Cardiac fibroblast (primary cell): ENCODE measurements at regions not wholly inside any gene's neighbourhood (a gene's known extent, or its start where the extent isn't known, plus 50 kb on each side); places are given as distances from the start of the nearest gene placed in this dataset.

Source experiments
- DNase-seq, 2 donors: peaks; one replicate each; pipeline versions ENCODE4 v3.0.0 to v3.0.0-alpha.2; 2010; ENCODE audit warnings: low read depth in 2 of 2
- H3K4me3 ChIP-seq, 2 donors: replicated peaks in 1 of 2; 1 replicate in 1 of 2; 2 replicates in 1 of 2; pipeline ENCODE4 v1.5.1; 2011; ENCODE audit warnings: low read depth in 2 of 2, low read length in 2 of 2, mild to moderate bottlenecking in 2 of 2, moderate library complexity in 1 of 2
- CTCF ChIP-seq: IDR thresholded peaks from one replicate; pipeline ENCODE4 v1.5.1; 2011; ENCODE audit warnings: low read depth, mild to moderate bottlenecking, low read length, inconsistent platforms

DNA sequence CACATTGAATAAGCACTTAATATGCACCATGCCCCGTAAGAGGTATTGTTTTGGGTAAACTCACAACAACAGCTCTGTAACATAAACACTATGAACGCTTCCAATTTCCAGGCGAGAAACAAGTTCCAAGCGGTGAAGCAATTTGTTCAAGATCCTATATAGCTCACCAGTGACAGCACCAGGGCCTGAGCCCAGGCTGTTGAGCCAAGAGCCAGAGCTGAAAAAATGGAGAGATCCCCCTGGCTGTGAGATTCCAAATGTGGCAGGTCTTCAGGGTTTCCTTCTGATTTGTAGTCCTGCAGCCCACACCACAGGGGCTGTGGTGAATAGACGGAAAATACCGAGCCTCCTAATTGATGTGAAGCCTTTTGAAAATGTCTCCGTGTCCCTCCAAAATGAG, 268.0 kb upstream of the KIRREL3 start:
- no peak overlapping the region for H3K4me3 ChIP-seq
- no peak for TF ChIP-seq CTCF
- DNase-seq = no peak

GRCh38 chr11:127259102-127259501, 258.5 kb upstream of the KIRREL3 start:
- no peak overlapping the region for H3K4me3 ChIP-seq
- TF ChIP-seq CTCF = no peak
- no peak for DNase-seq

DNA sequence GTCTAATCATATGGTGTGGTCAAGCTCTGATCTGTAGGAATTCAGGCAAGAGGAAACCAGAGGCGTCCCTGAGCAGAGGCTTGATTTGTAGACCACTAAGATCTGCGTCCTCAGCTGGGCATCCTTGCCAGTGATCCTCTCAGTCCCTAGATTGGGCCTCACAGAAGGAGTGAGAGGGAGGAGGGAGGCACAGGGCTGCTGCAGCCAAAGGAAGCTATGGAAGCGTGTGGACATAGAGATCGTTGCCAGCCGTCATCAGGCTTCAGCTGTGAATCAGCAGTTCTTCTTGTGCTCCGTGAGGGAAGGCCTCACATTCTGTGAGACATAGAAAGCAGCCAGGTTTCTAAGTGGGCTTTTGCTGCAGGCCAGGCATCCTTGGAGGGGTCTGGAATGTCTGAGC, 254.6 kb upstream of the KIRREL3 start:
- no peak for DNase-seq
- no peak overlapping the region for H3K4me3 ChIP-seq
- no peak for TF ChIP-seq CTCF

GRCh38 chr11:127252321-127252720, 251.8 kb upstream of the KIRREL3 start:
- no peak for TF ChIP-seq CTCF
- DNase-seq = no peak
- H3K4me3 ChIP-seq = no peak overlapping the region

DNA sequence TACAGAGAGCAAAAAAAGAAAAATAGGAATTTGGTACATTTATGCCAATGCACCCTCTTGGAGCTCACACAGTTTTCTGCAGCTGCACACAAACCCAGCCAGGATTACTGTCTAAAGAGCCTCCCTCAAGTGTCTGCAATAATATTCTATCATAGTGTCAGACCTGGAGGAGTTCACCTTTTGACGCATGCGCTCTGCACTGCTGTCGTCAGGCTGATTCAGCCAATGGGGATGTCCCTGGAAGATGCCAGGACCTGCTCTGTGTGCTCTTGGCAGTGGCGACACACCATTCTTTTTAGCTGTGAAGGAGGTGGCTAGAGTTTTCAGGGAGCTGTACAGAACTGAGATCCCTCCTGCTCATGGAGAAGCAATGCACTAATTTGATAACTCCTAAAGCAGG, 249.0 kb upstream of the KIRREL3 start:
- no peak for TF ChIP-seq CTCF
- H3K4me3 ChIP-seq = no peak overlapping the region
- no peak for DNase-seq

DNA sequence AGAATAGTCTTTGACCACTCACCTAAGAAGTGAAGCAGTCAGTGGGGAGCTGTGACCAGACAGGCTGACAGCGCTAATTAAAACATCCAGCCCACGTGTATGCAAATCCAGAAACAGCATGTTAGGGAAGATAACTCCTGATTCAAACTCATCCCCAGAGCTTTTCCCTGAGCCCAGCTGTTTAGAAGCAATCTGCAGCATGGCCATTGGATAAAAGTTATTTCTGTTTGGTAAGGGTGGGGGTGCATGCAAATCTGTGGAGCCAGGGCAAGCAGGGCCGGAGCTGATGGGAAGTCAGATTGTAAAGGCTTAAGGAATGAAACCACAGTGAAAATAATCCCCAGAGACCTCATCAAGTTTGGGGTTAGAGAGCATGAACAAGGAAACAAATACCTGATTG, 247.9 kb upstream of the KIRREL3 start:
- DNase-seq = no peak
- no peak for TF ChIP-seq CTCF
- no peak overlapping the region for H3K4me3 ChIP-seq

- TF ChIP-seq CTCF = no peak
- DNase-seq = no peak
- no peak overlapping the region for H3K4me3 ChIP-seq
Observed at GRCh38 chr11:127247261-127247851, 246.8 kb upstream of the KIRREL3 start.
